22Rv1 (cell line): ENCODE measurements at regions not wholly inside any gene's neighbourhood (a gene's known extent, or its start where the extent isn't known, plus 50 kb on each side); places are given as distances from the start of the nearest gene placed in this dataset.
A peak's percentile ranks its signal among the peaks of the same experiment; 100 is the strongest.
"Not testable (repeated sequence)": the region's sequence is repeated elsewhere in the genome, so short reads cannot be mapped to it uniquely, and the experiment has no call there.

Source experiments
- H3K27ac ChIP-seq: fragments of 450-650 bp; 2 replicates; pipeline ENCODE4 v1.5.1; 2017
- CTCF ChIP-seq: fragments of 450-650 bp; IDR thresholded peaks from 2 replicates; pipeline ENCODE4 v1.5.1; 2017; ENCODE audit warnings: mild to moderate bottlenecking
- ZFX ChIP-seq: fragments of 450-650 bp; IDR thresholded peaks from 2 replicates; pipeline ENCODE4 v1.6.1; 2017; ENCODE audit warnings: antibody characterized with exemption, borderline replicate concordance

- TF ChIP-seq CTCF: no peak
- TF ChIP-seq ZFX: no peak
- H3K27ac ChIP-seq: no peak overlapping the region
These were observed 426.7 kb upstream of the KLHL29 start for GRCh38 chr2:22958308-22958707.

GRCh38 chr2:22967756-22968155 lies 417.2 kb upstream of the KLHL29 start:
- no peak overlapping the region for H3K27ac ChIP-seq
- TF ChIP-seq CTCF (no peak), ZFX (no peak)

- no peak overlapping the region for H3K27ac ChIP-seq
- TF ChIP-seq ZFX: no peak
- no peak for TF ChIP-seq CTCF
These were observed 414.5 kb upstream of the KLHL29 start for GRCh38 chr2:22970284-22970975.

GRCh38 chr2:22970991-22971390 lies 414.0 kb upstream of the KLHL29 start:
- no peak for TF ChIP-seq CTCF
- no peak for TF ChIP-seq ZFX
- no peak overlapping the region for H3K27ac ChIP-seq

- TF ChIP-seq ZFX: no peak
- TF ChIP-seq CTCF: no peak
- no peak overlapping the region for H3K27ac ChIP-seq
These were observed 403.2 kb upstream of the KLHL29 start for GRCh38 chr2:22981785-22982184.

- not testable (repeated sequence) for H3K27ac ChIP-seq
These were observed 400.8 kb upstream of the KLHL29 start for GRCh38 chr2:22984152-22984551.

GRCh38 chr2:22990246-22990645 lies 394.7 kb upstream of the KLHL29 start:
- no peak overlapping the region for H3K27ac ChIP-seq
- TF ChIP-seq ZFX (no peak), CTCF (no peak)

GRCh38 chr2:22991844-22992243 lies 393.1 kb upstream of the KLHL29 start:
- H3K27ac ChIP-seq: no peak overlapping the region

More at GRCh38 chr2:22991844-22992243, 393.1 kb upstream of the KLHL29 start:
- no peak for TF ChIP-seq ZFX
- TF ChIP-seq CTCF: peak; percentile 22; the same call in 1 of the 2 replicates
